Superior temporal gyrus (tissue), 1 donor: ENCODE measurements at regions not wholly inside any gene's neighbourhood (a gene's known extent, or its start where the extent isn't known, plus 50 kb on each side); places are given as distances from the start of the nearest gene placed in this dataset.
"Not testable (repeated sequence)": the region's sequence is repeated elsewhere in the genome, so short reads cannot be mapped to it uniquely, and the experiment has no call there.

Experiments used
- DNase-seq: peaks from one replicate; pipeline ENCODE4 v3.0.0-alpha.2; 2016; ENCODE audit errors: extremely low spot score

DNA sequence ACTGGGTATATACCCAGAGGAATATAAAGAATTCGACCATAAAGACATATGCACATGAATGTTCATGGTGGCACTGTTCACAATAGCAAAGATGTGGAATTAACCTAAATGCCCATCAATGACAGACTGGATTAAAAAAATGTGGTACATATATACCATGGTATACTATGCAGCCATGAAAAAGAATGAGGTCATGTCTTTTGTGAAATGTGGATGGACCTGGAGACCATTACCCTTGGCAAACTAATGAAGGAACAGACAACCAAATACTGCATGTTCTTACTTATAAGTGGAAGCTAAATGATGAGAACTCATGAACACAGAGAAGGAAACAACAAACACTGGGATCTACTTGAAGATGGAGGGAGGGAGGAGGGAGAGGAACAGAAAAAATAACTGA is 186.7 kb upstream of the SSTR4 start:
- DNase-seq, result no peak

DNA sequence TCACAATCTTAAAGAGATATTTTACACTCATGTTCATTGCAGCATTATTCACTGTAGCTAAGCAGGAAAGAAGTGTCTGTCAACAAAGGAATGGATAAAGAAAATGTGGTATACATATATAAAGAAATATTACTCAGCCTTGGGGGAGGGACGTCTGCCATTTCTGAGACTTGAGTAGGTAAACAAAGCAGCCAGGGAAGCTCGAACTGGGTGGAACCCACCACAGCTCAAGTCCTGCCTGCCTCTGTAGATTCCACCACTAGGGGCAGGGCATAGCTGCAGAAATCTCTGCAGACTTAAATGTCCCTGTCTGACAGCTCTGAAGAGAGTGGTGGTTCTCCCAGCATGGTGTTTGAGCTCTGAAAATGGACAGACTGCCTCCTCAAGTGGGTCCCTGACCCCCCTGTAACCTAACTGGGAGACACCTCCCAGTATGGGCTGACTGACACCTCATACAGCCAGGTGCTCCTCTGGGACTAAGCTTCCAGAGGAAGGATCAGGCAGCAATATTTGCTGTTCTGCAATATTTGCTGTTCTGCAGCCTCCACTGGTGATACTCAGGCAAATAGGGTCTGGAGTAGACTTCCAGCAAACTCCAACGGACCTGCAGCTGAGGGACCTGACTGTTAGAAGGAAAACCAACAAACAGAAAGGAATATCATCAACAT is 183.3 kb upstream of the SSTR4 start:
- DNase-seq, result not testable (repeated sequence)

DNA sequence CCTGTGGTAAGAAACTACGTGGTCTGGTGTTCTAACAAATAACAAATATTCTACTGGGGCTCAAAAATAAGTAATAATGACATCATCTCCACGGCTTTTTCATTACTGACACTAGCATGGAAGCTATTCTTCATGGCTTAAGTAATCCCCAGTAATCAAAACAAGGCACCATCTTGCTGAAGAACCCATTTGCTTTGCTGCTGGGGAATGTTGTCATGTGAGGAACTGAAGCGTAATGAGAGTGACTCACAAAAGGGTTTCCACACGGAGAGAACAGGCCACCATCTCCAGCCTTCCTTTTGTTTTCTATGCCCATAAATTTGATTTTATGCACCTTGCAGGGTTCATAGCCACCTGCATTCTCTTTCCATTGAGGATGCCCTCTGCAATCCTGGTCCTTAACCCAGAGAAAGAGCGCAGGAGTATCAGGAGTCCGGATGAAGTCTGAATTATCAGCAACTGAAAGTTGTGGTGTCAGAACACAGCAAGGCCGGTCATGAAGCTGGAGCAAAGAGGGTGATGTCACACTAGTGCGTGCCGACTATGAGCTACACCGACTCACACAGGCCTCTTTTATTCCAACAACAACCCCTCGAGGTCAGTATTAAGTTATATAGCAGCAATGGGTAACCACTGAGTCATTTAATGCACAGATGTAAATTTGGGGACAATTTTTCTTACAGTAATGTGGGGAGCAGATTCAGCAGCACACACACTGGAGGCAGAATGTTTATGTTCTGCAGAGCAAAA is 173.7 kb upstream of the SSTR4 start:
- no peak for DNase-seq

DNA sequence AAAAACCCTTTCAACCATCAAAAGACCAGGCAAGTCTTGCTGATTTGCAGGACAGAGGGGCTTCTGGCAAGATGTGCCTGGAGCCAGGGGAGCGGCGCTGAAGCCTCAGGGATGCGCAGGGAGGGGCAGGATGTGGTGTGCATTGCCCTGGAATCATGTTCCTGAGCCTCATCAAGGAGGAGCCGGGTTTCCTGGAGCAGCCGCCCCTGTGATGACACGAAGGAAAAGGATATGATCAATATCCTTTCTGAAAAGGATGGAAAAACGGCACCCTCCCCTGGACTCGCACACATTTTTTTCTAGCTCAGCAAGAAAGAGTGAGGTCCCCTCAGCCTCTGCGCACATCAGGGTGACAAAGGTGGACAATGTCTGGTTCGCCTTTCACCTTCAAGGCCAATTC is 173.1 kb upstream of the SSTR4 start:
- no peak for DNase-seq

DNA sequence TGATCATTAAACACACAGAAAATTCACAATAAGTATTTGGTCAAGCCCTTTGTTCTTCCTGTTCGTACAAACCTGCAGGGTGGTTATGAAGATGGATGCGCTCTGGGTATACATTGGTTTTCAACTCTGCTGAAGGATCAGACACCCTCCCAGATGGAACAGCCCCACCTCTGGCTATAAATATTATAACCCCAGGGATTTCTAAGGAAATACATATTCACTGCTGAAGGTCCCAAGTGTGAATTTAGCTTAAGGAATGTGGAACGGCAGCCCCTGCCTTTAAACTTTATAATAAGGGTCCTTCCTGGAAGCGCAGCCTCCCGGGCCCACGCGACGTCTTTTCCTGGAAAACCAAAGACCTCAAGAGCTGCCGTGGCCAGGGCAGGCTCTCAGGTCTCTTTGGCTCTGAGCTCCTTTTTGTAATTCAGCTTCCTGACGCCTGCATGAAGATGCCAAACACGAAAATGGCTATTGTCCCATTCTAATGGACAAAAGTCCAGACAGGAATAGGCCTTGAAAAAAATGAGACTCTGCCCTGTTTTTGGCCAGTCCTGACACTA is 172.4 kb upstream of the SSTR4 start:
- no peak for DNase-seq

DNA sequence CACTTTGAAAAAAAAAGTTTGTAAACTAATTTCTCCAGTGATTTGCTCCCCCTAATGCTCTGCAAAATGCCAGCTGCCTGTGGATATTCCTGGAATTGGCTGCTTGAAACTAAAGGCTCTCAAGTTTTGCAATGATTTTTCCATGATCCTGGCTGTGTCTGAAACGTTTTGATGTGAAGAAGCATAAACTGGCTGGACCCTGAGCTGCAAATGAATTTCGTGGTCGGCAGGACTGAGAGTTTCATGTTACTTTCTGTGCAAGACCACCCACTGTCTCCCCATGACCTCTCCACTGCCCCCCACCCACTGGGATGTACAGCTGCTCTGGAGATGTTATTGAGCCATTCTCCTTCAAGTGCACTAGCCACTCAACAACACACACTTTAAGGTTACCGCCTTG is 171.3 kb upstream of the SSTR4 start:
- DNase-seq, result no peak

DNA sequence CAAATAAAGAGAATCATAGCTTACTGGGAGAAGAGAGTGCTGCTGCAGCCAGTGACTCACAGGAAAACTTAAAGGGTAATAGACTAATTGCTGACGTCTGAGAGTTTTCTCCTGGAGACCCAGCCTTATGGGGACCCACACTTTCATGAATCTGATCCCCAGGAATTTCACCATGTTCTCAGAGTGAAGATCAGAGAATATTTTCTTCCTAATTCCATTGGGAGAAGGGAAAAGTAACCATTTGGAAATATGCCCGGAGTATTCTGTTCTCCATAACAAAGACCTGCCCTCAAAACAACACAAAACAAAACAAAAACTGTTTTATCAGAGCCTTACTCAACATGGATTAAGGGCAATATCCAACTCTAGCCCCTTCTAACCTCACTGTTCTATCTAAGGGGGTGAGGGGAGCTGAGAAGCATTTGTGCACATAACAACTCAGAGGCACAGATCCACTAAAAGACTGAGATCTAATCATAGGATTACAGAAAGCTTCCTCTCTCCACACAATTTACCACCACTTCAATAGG is 168.2 kb upstream of the SSTR4 start:
- DNase-seq, result no peak

DNA sequence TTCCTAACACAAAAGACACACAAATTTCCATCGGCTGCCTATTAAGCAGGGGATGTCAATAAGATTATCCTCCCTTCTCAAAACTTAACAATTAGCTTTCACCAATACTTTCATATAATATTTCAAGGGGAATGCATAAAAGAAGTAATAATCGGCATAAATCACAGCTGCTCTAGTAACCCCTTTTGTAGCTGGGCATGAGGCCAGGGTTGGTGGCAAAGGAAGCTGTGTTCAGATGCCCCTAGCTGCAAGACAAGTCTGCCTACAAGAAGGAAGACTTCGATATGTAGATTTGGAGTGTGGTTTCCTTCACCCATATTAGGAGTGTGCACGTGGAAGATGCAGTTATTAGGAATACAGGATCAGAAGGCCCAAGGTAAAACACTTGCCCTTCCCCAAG is 156.9 kb upstream of the SSTR4 start:
- DNase-seq, result no peak

DNA sequence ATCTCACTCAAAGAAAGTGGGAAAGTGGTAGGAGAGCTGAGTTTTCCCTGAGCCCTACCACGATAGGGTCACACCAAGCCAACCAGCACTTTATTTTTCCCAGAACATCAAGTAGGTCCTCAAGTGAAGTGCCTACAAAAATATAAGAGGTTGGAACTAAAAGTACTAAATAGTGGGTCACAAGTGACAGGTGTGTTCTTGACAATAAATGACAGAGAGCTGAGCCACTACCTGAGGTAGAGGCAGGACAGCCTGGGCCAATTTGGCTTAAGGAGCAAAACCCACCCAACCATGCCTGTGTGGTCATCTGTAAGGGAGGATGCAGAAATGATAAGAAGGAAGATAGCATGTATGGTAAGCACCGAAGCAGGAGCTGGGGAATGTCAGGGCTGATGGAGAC is 154.8 kb upstream of the SSTR4 start:
- no peak for DNase-seq

DNA sequence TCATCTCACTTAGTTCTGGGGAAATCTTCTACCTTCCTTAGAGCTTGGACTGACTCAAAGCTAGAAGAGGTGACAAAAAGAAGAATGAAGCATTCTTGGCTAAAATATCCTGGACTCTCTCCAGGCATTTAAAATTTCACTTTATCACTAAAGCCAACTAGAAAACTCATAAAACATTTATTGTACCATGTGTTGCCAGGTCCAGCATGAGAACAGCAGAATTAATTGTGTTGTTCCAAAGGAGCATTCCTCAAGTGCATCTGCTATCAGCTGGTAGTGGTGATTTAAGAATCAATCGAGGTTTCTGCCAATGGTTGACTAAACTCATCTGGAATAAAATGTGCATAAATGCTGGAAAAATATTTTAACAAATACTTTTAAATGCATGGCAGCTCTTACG is 147.3 kb upstream of the SSTR4 start:
- no peak for DNase-seq

DNA sequence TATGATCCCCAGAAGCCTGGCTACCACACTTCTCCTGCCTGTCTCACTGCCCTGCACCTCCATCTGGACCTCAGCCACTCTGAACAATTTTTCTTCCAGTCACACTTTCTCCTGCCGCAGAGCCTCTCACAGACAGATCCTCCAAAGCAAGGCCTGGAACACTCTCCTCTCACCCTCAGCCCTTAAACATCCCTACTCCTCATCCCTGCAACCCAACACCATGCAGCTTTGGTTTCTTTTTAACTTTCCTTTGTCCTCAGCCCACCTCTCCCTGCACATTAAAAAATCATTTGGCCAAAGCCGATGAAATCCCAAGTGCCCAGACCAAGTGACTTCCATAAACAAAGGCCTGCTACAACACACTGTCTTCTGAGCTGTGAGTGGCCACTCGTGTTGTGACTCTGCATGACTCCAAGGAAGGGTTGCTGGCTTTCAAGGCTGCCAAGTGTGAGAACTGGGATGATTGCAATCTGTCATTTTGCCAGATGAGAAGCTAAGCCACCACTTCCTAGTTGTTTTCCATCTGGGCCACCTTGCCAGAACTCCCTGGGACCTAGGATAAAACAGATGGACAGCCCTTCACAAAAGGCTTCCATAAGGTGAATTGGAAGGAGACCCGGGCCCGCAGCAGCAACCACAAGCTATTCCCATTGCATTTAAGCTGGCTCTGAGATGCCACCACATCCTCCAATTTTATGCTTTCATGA is 144.4 kb upstream of the SSTR4 start:
- no peak for DNase-seq

DNA sequence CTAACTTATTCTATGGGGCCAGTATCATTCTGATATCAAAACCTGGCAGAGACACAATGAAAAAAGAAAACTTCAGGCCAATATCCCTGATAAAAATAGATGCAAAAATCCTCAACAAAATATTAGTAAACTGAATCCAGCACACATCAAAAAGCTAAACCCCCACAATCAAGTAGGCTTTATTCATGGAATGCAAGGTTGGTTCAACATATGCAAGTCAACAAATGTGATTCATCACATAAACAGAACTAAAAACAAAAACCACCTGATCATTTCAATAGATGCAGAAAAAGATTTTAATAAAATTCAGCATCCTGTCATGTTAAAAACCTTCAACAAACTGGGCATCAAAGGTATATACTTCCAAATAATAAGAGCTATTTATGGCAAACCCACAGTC is 133.9 kb upstream of the SSTR4 start:
- DNase-seq, result no peak

DNA sequence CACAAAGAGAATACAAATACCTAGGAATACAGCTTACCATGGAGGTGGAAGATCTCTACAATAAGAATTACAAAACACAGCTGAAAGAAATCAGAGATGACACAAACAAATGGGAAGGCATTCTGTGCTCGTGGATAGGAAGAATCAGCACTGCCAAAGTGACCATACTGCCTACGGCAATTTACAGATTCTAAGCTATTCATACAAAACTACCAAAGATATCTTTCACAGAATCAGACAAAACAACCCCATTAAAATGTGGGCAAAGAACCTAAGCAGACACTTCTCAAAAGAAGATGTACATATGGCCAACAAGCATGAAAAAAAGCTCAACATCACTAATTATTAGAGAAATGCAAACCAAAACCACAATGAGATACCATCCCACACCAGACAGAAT is 133.2 kb upstream of the SSTR4 start:
- DNase-seq, result no peak

DNA sequence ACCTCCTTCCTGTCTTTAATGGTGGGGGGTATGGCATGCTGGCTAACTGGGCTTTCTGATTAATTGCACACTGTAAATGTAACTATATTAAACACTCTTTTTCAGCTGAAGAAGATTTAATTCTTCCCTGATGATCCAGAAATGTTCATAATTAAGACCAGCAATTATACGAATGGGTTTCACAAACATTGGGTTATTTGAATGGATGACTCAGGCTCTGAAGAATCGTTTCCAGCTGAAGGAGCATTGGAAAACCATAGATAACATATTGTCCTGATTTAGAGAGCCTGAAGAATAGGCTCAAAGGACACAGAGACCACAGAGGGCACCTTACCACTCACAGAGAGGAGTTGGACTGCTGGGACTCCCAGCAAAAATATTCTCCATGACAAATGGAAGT is 130.7 kb upstream of the SSTR4 start:
- DNase-seq, result no peak

DNA sequence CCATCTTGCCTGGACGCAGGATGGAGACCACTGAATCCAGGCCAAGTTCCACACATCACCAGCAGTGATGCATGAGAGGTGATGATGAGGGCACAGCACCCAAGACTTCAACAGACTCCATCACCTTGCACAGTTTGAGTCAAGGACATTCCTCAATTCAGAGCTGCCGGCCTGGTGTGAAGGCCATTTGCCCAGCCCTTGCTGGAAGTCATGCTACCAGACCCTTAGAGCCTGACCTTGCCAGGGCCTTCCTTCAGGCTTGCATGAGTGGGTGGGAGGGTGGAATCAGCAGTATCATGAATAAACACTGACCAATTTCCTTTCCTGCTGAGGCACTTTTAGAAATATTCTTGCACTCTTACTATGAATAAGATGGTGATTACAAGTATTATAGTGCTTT is 130.2 kb upstream of the SSTR4 start:
- no peak for DNase-seq

DNA sequence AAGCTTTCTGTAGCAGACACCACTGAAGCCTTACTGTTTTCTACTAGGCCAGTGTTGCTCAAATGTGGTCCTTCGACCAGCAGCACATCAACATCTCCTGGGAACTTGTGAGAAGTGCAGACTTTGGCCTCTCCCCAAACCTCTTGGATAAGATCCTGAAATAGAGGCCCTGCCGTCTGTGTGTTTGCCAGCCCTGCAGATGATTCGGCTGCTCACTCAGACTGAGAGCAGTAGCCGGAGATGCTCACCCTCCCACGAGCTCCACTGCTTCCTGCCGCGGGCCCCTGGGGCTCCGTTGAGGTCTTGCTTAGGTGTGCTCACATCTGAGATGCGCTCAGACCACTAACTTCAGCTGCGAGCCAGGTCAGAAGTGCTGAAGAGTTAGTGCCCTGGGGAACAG is 129.5 kb upstream of the SSTR4 start:
- DNase-seq, result peak; percentile 47

DNA sequence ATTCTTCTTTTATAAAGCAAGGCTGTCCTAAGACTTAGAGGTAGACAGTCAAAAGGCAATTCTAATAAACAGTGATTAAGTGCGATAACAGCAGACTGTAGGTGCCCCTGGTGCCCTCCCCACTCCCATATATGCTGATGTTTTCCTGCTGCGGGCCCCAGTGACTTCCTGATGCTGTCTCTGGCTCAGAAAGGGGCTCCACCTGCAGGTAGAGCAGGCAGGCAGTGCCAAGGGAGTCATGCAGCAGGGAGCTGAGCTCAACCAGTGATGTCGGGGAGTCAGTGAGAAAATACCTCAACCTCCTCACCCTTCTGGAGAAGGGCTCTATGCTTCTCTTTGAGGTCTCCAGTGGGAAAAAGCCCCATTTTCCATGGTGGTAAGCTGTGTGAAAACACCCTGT is 126.7 kb upstream of the SSTR4 start:
- DNase-seq, result no peak

DNA sequence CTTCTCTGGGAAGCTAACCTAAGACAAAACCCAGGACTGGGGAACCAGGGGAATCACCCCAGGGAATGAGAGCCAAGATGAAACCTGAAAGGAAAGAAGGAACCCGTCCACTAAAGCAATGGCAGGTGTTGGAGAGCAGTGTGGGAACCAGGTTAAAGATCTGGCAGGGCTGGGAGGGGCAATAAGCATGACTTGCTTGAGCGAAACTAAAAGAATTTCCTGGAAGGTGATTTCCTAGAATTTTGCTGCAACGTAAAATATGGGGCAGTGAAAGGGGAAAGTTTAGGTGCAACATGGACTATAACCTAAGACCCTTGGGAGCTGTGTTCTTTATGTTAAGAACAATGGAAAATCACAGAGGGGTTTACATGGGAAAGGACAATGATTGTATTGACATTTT is 126.2 kb upstream of the SSTR4 start:
- no peak for DNase-seq

DNA sequence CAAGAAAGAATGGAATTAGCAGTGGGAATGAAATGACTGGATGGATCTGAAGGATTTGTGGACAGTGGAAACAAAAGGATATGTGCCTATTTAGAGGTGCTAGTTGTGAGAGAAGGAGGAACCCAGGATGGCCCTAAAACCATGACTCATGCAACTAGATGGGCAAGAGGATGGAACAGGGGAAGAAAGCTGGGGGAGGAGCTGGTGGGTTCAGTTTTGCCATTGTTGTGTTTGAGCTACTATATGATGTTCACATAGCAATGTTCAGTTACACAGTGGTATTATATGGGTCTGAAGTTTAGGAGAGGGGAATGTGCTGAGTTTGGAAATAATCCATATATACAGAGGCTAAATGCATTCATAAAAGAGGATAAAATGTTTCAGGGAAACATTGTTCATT is 125.7 kb upstream of the SSTR4 start:
- DNase-seq, result no peak

DNA sequence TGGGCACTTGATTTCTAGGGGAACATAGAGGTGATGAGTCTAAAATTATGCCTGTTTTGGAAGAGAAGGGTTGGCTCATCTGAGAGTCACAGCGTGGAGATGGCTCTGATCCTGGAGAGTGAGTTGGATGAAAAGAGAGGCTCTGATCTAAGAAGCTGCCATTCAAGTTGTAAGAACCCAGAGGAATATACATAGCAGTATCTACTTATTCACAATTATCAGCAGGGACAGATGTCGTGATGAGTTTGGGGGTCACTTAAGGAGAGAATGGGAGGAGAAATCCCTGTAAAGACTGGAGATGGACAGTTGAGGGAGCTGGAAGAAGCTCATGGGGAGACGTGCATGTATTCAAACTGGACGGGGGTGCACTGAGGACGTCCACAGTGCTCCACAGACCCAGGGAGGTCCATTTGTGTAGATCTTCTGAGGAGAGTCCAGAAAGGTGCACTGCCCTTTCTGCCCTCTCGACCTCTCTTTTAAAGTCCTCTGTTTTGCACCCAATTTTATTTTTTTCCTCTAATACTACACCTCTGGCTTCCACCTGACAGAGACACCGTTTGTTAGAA is 124.7 kb upstream of the SSTR4 start:
- DNase-seq, result no peak

DNA sequence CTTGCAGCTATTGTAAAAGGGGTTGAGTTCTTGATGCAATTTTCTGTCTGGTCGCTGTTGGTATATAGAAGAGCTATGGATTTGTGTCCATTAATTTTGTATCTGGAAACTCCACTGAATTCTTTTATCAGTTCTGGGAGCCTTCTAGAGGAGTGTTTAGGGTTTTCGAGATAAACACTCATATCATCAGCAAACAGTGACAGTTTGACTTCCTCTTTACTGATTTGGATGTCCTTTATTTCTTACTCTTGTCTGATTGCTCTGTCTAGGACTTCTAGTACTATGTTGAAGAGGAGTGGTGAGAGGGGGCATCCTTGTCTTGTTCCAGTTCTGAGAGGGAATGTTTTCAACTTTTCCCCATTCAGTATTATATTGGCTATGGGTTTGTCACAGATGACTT is 120.8 kb upstream of the SSTR4 start:
- no peak for DNase-seq

DNA sequence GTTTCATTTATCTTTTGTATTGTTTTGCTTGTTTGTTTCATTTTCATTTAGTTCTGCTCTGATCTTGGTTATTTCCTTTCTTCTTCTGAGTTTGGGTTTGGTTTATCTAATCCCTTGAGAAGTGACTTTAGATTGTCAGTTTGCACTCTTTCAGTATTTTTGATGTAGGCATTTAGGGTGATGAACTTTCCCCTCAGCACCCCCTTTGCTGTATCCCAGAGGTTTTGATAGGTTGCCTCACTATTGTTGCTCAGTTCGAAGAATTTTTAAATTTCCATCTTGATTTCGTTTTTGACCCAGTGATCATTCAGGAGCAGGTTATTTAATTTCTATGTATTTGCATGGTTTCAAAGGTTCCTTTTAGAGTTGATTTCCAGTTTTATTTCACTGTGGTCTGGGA is 119.6 kb upstream of the SSTR4 start:
- DNase-seq, result no peak
